Peyer's patch (tissue), 4 donors: ENCODE measurements at regions not wholly inside any gene's neighbourhood (a gene's known extent, or its start where the extent isn't known, plus 50 kb on each side); places are given as distances from the start of the nearest gene placed in this dataset.

Experiments
- DNase-seq, 3 donors: peaks; one replicate each; pipeline ENCODE4 v3.0.0-alpha.2; 2017 to 2019
- H3K27ac ChIP-seq, 4 donors: fragments of 200-600 bp; sonication (generic); one replicate each; pipeline ENCODE4 v1.5.1; 2016 to 2019
- H3K27me3 ChIP-seq, 2 donors: fragments of 200-600 bp; sonication (generic); one replicate each; pipeline ENCODE4 v1.5.1; 2019
- H3K36me3 ChIP-seq, 3 donors: fragments of 200-600 bp; sonication (generic); one replicate each; pipeline ENCODE4 v1.5.1; 2016 to 2019
- H3K4me1 ChIP-seq, 4 donors: fragments of 200-600 bp; sonication (generic); one replicate each; pipeline ENCODE4 v1.5.1; 2016 to 2019
- H3K4me3 ChIP-seq, 4 donors: fragments of 200-600 bp; sonication (generic); 1 replicate in 3 of 4; 2 replicates in 1 of 4; pipeline ENCODE4 v1.5.1; 2016 to 2019; ENCODE audit warnings: mild to moderate bottlenecking in 1 of 4
- H3K9me3 ChIP-seq, 4 donors: fragments of 200-600 bp; sonication (generic); one replicate each; pipeline ENCODE4 v1.5.1; 2016 to 2019; ENCODE audit warnings: mild to moderate bottlenecking in 1 of 4
- POLR2A ChIP-seq, 2 donors: fragments of 450-650 bp; IDR thresholded peaks; one replicate each; pipeline ENCODE4 v1.5.1; 2017; ENCODE audit warnings: antibody characterized with exemption in 2 of 2, mild to moderate bottlenecking in 2 of 2, moderate library complexity in 2 of 2
- TF ChIP-seq, protein P1 (sequence below), 6 experiments: fragments of 450-650 bp in 4 of 6; fragments of 200-600 bp in 2 of 6; sonication (generic) in 1 of 6; IDR thresholded peaks; one replicate each; pipeline ENCODE4 v1.5.1; 2017 to 2019; ENCODE audit warnings: antibody characterized with exemption in 6 of 6, mild to moderate bottlenecking in 3 of 6, moderate library complexity in 1 of 6

DNA sequence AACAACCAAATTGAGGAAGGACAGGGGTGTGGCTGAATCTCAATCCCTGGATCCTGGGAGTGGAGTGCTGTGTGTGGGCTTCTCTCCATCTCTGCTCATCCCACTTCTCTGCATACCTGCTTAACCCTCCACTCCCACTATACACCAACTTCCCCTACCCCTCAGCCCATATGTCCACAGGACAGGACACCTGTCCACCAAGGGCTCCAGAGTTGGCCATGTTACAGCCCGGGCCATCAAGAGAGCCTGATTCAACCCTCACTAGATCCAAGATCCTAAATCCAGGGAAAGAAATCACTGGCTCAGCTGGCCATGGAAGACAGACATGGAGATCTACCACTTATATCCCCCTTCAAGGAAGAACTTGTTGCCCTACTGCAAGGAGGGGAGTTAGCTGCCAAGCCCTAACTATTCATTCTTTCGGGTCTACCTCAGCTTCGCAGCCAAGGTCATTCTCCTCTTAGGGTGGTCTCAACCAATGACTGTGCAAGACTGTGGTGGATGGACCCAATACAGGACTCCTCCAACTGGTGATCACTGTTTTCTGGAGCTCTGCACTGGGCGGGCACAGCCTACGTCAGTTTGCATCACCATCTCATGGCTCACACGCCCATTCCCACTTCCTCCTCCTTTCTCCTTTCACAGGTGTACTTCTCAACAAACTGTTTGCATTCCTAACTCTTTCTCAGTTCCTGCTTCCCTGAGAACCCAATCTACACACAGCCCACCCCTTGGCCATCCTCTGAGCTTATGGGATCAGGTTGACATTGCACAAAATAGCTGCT, 53.7 kb upstream of the ZBTB43 start:
- DNase-seq: no peak
- Histone ChIP-seq H3K27ac (no peak overlapping the region), H3K9me3 (no peaks in the 10 kb centered on the region), H3K36me3 (no peaks in the 10 kb centered on the region), H3K4me3 (no peak overlapping the region), H3K27me3 (no peaks in the 10 kb centered on the region), H3K4me1 (peaks cover 0 to 12% (median 0%) of the 10 kb centered on the region in 4 donors)
- TF ChIP-seq POLR2A (IDR thresholded peaks at IDR 0.05): no peak
- TF ChIP-seq, protein P1, sequence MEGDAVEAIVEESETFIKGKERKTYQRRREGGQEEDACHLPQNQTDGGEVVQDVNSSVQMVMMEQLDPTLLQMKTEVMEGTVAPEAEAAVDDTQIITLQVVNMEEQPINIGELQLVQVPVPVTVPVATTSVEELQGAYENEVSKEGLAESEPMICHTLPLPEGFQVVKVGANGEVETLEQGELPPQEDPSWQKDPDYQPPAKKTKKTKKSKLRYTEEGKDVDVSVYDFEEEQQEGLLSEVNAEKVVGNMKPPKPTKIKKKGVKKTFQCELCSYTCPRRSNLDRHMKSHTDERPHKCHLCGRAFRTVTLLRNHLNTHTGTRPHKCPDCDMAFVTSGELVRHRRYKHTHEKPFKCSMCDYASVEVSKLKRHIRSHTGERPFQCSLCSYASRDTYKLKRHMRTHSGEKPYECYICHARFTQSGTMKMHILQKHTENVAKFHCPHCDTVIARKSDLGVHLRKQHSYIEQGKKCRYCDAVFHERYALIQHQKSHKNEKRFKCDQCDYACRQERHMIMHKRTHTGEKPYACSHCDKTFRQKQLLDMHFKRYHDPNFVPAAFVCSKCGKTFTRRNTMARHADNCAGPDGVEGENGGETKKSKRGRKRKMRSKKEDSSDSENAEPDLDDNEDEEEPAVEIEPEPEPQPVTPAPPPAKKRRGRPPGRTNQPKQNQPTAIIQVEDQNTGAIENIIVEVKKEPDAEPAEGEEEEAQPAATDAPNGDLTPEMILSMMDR (IDR thresholded peaks at IDR 0.05): no peak

DNA sequence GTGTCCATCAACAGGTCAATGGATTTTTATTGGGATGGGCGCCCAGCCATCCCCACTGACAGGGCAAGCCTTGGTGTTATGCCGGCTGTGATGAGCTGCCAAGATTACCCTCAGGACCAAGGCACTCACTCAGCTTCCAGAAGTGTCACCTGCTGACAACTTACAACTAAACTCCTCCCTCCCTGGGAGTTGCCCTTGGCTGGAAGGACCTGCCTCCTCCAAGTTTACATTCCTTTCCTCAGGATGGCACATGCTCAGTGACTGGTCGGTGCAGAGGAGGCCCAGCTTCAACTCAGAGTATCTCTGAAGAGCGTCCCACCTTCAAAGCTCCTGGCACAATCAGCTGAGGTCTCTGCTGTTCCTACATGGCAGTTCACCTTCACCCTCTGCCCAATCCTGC, 52.5 kb upstream of the ZBTB43 start:
- Histone ChIP-seq H3K9me3 (no peaks in the 10 kb centered on the region), H3K27me3 (no peaks in the 10 kb centered on the region), H3K4me1 (peaks cover 0 to 12% (median 0%) of the 10 kb centered on the region in 4 donors), H3K27ac (no peak overlapping the region), H3K4me3 (no peak overlapping the region), H3K36me3 (no peaks in the 10 kb centered on the region)
- TF ChIP-seq, protein P1 (IDR thresholded peaks at IDR 0.05): no peak
- TF ChIP-seq POLR2A (IDR thresholded peaks at IDR 0.05): no peak
- no peak for DNase-seq

DNA sequence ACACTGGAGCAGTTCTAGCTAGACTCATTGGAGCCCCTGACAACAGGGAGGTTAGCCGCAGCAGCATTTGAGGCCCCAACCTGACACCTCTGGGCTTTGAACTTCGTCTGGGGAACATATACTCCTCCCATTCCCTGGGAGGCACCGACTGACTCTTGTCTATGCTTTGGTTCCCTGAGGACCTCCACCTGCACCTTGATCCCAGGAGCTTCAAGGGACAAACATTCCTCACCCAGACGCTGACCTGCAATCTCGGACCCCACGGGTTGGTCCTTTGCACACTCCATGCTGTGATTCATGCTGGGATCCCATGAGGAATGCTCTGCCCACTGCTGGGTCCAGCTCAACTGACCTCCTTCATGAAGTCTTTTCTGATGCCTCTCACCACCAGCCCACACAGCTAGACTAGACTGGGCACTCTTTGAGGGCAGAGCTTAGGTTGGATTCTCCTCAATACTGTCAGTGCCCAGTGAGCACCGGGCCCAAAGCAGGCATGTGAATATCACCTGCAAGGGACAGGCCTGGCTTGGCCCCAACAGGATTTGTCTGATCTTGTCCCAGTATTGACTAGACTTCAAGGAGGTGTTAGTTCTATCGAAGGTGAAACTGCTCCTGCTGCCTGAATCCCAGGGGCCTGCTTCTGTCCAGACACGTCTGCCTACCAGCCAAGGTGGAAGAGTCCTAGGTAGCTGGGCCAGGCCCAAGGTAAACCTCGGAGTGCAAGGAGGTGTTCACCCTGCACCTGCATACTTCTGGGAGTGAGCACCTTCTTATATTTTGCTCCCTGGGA, 51.8 kb upstream of the ZBTB43 start:
- H3K36me3 ChIP-seq: no peaks in the 10 kb centered on the region
- H3K27ac ChIP-seq: no peak overlapping the region
- no peaks in the 10 kb centered on the region for H3K27me3 ChIP-seq
- H3K9me3 ChIP-seq: no peaks in the 10 kb centered on the region
- DNase-seq: no peak
- H3K4me1 ChIP-seq: peaks cover 0 to 12% (median 0%) of the 10 kb centered on the region in 4 donors
- TF ChIP-seq POLR2A (IDR thresholded peaks at IDR 0.05): no peak
- TF ChIP-seq, protein P1 (IDR thresholded peaks at IDR 0.05): no peak
- H3K4me3 ChIP-seq: no peak overlapping the region

DNA sequence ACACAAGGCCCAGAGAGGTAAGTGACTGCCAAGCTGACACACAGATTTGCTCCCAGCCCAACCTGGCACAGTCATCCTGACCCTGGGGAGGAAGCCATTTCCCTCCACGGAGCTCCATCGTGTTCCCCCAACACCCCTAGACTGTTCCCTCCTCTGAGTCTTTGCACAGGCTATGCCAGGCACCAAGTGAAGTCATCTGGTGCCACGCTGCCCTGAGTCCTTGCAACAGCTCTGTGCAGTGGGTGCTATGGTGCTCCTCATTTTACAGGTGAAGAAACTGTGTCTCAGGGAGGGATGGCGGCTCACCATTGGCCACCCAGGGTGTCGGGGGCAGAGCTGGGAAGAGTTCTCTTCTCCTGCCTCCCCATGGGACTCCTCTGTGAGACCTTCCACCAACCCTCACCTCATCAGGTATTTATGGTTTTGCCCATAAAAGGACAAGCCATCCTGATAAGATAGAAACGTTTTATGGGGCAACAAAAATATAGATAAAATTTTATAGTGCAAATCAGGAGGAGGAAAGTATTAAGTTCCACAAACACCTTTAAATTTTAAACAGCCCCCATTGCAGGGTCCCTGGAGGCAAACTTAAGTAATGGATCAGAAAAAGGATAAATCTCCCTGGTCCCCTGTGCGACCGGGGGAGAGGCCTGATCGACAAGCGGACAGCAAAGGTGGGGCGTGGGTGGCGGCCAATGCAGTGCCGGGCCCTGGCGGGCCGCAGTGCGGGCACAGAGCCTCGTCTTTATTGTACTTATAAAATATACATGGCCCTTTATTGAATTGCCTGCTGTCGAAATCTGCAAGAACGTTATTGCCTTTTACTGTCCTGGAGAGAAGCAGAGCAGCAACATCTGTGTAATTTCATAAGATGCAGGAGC, 50.2 kb upstream of the ZBTB43 start:
- TF ChIP-seq, protein P1 (IDR thresholded peaks at IDR 0.05): peak in 1 of 6 experiments; percentile 6
- TF ChIP-seq POLR2A (IDR thresholded peaks at IDR 0.05): no peak
- H3K27ac ChIP-seq: no peak overlapping the region
- no peaks in the 10 kb centered on the region for H3K9me3 ChIP-seq
- H3K4me1 ChIP-seq: peaks cover 0 to 12% (median 0%) of the 10 kb centered on the region in 4 donors
- DNase-seq: peak in 2 of 3 donors; percentile 67 to 79
- no peaks in the 10 kb centered on the region for H3K27me3 ChIP-seq
- no peak overlapping the region for H3K4me3 ChIP-seq
- no peaks in the 10 kb centered on the region for H3K36me3 ChIP-seq
